K562 (cell line): ENCODE measurements at regions not wholly inside any gene's neighbourhood (a gene's known extent, or its start where the extent isn't known, plus 50 kb on each side); places are given as distances from the start of the nearest gene placed in this dataset.

Experiments
- ATAC-seq: fragments of 200-7000 bp; cut with Tn5 transposase; 3 replicates; pipeline ENCODE4 v1.9.1; 2020; ENCODE audit warnings: moderate library complexity
- BruUV-seq: library from RNA; stranded (reverse); fragments of 400-500 nt; replicated peaks from 2 replicates; lab custom pipeline; 2021; lab: Mats Ljungman, UMichigan
- CTCF ChIA-PET: fragments of 300-600 bp; formaldehyde crosslinking; extraction: SDS; loops from one replicate; lab custom pipeline; 2021; ENCODE audit warnings: low intra/inter-chr PET ratio; lab: Yijun Ruan, JAX
- POLR2A ChIA-PET: fragments of 300-600, 350-650 bp; sonication (Branson Sonifier 250); formaldehyde crosslinking; extraction: SDS; loops from one replicate; lab custom pipeline; 2021; ENCODE audit warnings: antibody characterized with exemption, inconsistent platforms; lab: Yijun Ruan, JAX
- DNase-seq, 4 experiments: peaks; one replicate each; pipeline versions ENCODE4 v3.0.0 to v3.0.0-alpha.2; 2011 to 2018; ENCODE audit warnings: low spot score in 3 of 4, mixed read lengths in 3 of 4; ENCODE audit errors: extremely low read depth in 1 of 4
- FAIRE-seq: peaks from 2 replicates; lab custom pipeline; 2011; peaks lifted over from hg19 to GRCh38; lab: Jason Lieb, UNC
- H2AFZ ChIP-seq: 2 replicates; pipeline ENCODE4 v1.6.0; 2011; ENCODE audit warnings: low read depth, low read length, control low read depth, inconsistent platforms
- H3K27ac ChIP-seq: fragments of 200-600 bp; 3 replicates; pipeline ENCODE4 v1.8.0; 2011; ENCODE audit warnings: low read depth, mild to moderate bottlenecking, control low read depth, inconsistent platforms, low read length, moderate library complexity, mixed read lengths; ENCODE audit errors: extremely low read depth
- H3K27me3 ChIP-seq, 2 experiments: fragments of 300-600 bp in 1 of 2; 2 replicates in 1 of 2; 3 replicates in 1 of 2; pipeline versions ENCODE4 v1.6.0 to v1.8.0; 2011; ENCODE audit warnings: inconsistent platforms in 2 of 2, low read length in 2 of 2, mild to moderate bottlenecking in 1 of 2, mixed read lengths in 1 of 2, moderate library complexity in 1 of 2; ENCODE audit not compliant: control insufficient read depth in 2 of 2, insufficient read depth in 2 of 2
- H3K36me3 ChIP-seq: fragments of 300-600 bp; 3 replicates; pipeline ENCODE4 v1.8.0; 2011; ENCODE audit warnings: mild to moderate bottlenecking, low read length, inconsistent platforms; ENCODE audit not compliant: control insufficient read depth, insufficient read depth
- H3K4me1 ChIP-seq, 2 experiments: fragments of 200-600 bp in 1 of 2; replicated peaks in 1 of 2; 2 replicates in 1 of 2; 3 replicates in 1 of 2; pipeline versions ENCODE4 v1.5.1 to v1.8.0; 2011; ENCODE audit warnings: inconsistent platforms in 2 of 2, low read length in 2 of 2, mild to moderate bottlenecking in 1 of 2, mixed read lengths in 1 of 2, moderate library complexity in 1 of 2; ENCODE audit not compliant: control insufficient read depth in 2 of 2, insufficient read depth in 2 of 2
- H3K4me2 ChIP-seq: 2 replicates; pipeline ENCODE4 v1.6.1; 2011; ENCODE audit warnings: low read length, control low read depth, inconsistent platforms, mixed read lengths; ENCODE audit not compliant: insufficient read depth
- H3K4me3 ChIP-seq: fragments of 200-600 bp; sonication (generic), shearing (Covaris generic); 2 replicates; pipeline ENCODE4 v1.5.1; 2016; ENCODE audit warnings: control low read depth, inconsistent platforms
- H3K79me2 ChIP-seq: fragments of 200-600 bp; 3 replicates; pipeline ENCODE4 v1.8.0; 2011; ENCODE audit warnings: low read length, inconsistent platforms; ENCODE audit not compliant: control insufficient read depth, insufficient read depth
- H3K9ac ChIP-seq, 2 experiments: 2 replicates each; pipeline versions ENCODE4 v1.6.0 to v1.6.1; 2011; ENCODE audit warnings: low read depth in 2 of 2, low read length in 2 of 2, control low read depth in 1 of 2, inconsistent platforms in 1 of 2, mild to moderate bottlenecking in 1 of 2, mixed read lengths in 1 of 2; ENCODE audit not compliant: insufficient read depth in 1 of 2
- H3K9me1 ChIP-seq: one replicate; pipeline ENCODE4 v1.6.0; 2011; ENCODE audit warnings: inconsistent platforms, mild to moderate bottlenecking, low read length, moderate library complexity; ENCODE audit not compliant: control insufficient read depth, insufficient read depth
- H3K9me3 ChIP-seq: replicated peaks from 2 replicates; pipeline ENCODE4 v1.5.1; 2011; ENCODE audit warnings: low read depth, low read length, inconsistent platforms; ENCODE audit not compliant: control insufficient read depth, insufficient read depth
- H4K20me1 ChIP-seq: replicated peaks from 2 replicates; pipeline ENCODE4 v1.6.1; 2011; ENCODE audit warnings: low read length, inconsistent platforms, mixed read lengths; ENCODE audit not compliant: control insufficient read depth, insufficient read depth
- HDAC2 ChIP-seq: fragments of 450-650 bp; IDR thresholded peaks from 2 replicates; pipeline ENCODE4 v1.6.1; 2016; ENCODE audit warnings: mild to moderate bottlenecking
- HDAC6 ChIP-seq: IDR thresholded peaks from 2 replicates; pipeline ENCODE4 v1.6.1; 2012; ENCODE audit warnings: low read depth, mild to moderate bottlenecking, control low read depth, inconsistent platforms, low read length, moderate library complexity
- RERE ChIP-seq: sonication (generic); formaldehyde crosslinking; IDR thresholded peaks from 2 replicates; pipeline ENCODE4 v1.8.0; 2023; ENCODE audit warnings: missing genetic modification reagents, mild to moderate bottlenecking, borderline replicate concordance
- SP2 ChIP-seq: IDR thresholded peaks from 2 replicates; pipeline ENCODE4 v1.6.1; 2011; ENCODE audit warnings: mild to moderate bottlenecking, low read depth, low read length, moderate library complexity; ENCODE audit not compliant: poor library complexity, severe bottlenecking; ENCODE audit errors: extremely low read depth
- TAF9B ChIP-seq: fragments of 450-650 bp; IDR thresholded peaks from 2 replicates; pipeline ENCODE4 v1.6.1; 2018; ENCODE audit warnings: mild to moderate bottlenecking; ENCODE audit not compliant: partially characterized antibody
- WGBS: fragments of 100-300 bp; shearing (Covaris generic); methylation state at CpG from one replicate; pipeline ENCODE4 v1.1.6; 2016; ENCODE audit warnings: low coverage, mixed read lengths; ENCODE audit not compliant: insufficient coverage; ENCODE audit errors: missing lambda C conversion rate; 5-methylcytosine and 5-hydroxymethylcytosine counted together
- in situ Hi-C: fragments of 300-500 bp; cut with MboI; formaldehyde crosslinking; loops from 4 replicates; pipeline ENCODE4 v1.15.0; 2018; ENCODE audit warnings: inconsistent platforms, mixed read lengths
- intact Hi-C: fragments of 100-400 bp; cut with micrococcal nuclease; formaldehyde crosslinking; loops from 2 replicates; pipeline ENCODE4 v1.14.2; 2022

- TF ChIP-seq RERE (CRISPR knock-in tag) (no peak), SP2 (no peak), HDAC6 (no peak)
Measured at GRCh38 chr7:46864716-46865115, 717.2 kb downstream of the TNS3 start (continued).

GRCh38 chr7:46859963-46860475 is 721.9 kb downstream of the TNS3 start:
- ChIA-PET POLR2A (no interaction called here), CTCF (no interaction called here)
- H3K4me3 ChIP-seq, result no peak overlapping the region
- BruUV-seq, result no TSS peak
- H3K9me1 ChIP-seq, result no peaks in the 10 kb centered on the region
- H2AFZ ChIP-seq, result no peak overlapping the region
- H3K9me3 ChIP-seq, result no peaks in the 10 kb centered on the region
- no peaks in the 10 kb centered on the region for H3K4me1 ChIP-seq
- intact Hi-C loops (no loop called here), in situ Hi-C loops (no loop called here)
- TF ChIP-seq HDAC2, result no peak
- TF ChIP-seq TAF9B, result no peak
- no peaks in the 10 kb centered on the region for H3K27me3 ChIP-seq
- 3% methylated on average over 6 of the region's 6 CpGs for WGBS
- ATAC-seq (no peak), FAIRE-seq (no peak), DNase-seq (no peak)
- no peak overlapping the region for H3K9ac ChIP-seq
- H4K20me1 ChIP-seq, result no peaks in the 10 kb centered on the region
- no peak overlapping the region for H3K4me2 ChIP-seq
- no peaks in the 10 kb centered on the region for H3K79me2 ChIP-seq
- H3K27ac ChIP-seq, result no peak overlapping the region
- H3K36me3 ChIP-seq, result no peaks in the 10 kb centered on the region
